ENCODE measurements at regions not wholly inside any gene's neighbourhood (a gene's known extent, or its start where the extent isn't known, plus 50 kb on each side); places are given as distances from the start of the nearest gene placed in this dataset.

GRCh38 chr9:90464978-90465377, 177.6 kb downstream of the DIRAS2 start:
- Histone ChIP-seq H3K4me3 (ENCODE audit: control insufficient read depth in 2 of 3, extremely low read depth in 1 of 3, insufficient read depth in 2 of 3, low read depth in 1 of 3, low read length in 3 of 3) (no peak overlapping the region), H3K9me3 (ENCODE audit: control insufficient read depth, low read depth, low read length) (no peaks in the 10 kb centered on the region), H3K9me1 (ENCODE audit: control insufficient read depth, extremely low read depth, insufficient read depth, low read length) (no peaks in the 10 kb centered on the region), H3K36me3 (ENCODE audit: control insufficient read depth in 2 of 2, extremely low read depth in 1 of 2, insufficient read depth in 2 of 2, low read length in 2 of 2) (no peaks in the 10 kb centered on the region), H4K20me1 (ENCODE audit: control insufficient read depth, extremely low read depth, insufficient read depth, low read length) (no peaks in the 10 kb centered on the region), H3K79me2 (ENCODE audit: control insufficient read depth, insufficient read depth, low read length) (no peaks in the 10 kb centered on the region), H3K27ac (ENCODE audit: control insufficient read depth, insufficient read depth, low read length) (no peak overlapping the region), H3K27me3 (ENCODE audit: control insufficient read depth, extremely low read depth, insufficient read depth, low read length) (peaks cover 2% of the 10 kb centered on the region), H2AFZ (ENCODE audit: control insufficient read depth, low read length) (no peak overlapping the region), H3K4me2 (ENCODE audit: control insufficient read depth, extremely low read depth, insufficient read depth, low read depth, low read length) (no peak overlapping the region), H3K9ac (ENCODE audit: control insufficient read depth, extremely low read depth, insufficient read depth, low read length) (no peak overlapping the region), H3K4me1 (ENCODE audit: control insufficient read depth, extremely low read depth, insufficient read depth, low read length) (no peaks in the 10 kb centered on the region)
- TF ChIP-seq EZH2 (IDR thresholded peaks at IDR 0.05; ENCODE audit: low read length): no peak
- TF ChIP-seq CTCF (optimal IDR thresholded peaks at IDR 0.05 in 1 of 3, IDR thresholded peaks at IDR 0.05 in 1 of 3, conservative IDR thresholded peaks at IDR 0.05 in 1 of 3; ENCODE audit: extremely low read depth in 1 of 3, insufficient read depth in 2 of 3, low read length in 3 of 3): no peak
- FAIRE-seq (no peak), DNase-seq (ENCODE audit: low read depth, low spot score) (no peak)
- dilution Hi-C loops (cut with MboI; ENCODE audit: extremely low pct_ligation_motif_present, low sequenced_read_pairs): no loop called here

- H3K4me3 ChIP-seq (ENCODE audit: control insufficient read depth in 2 of 3, extremely low read depth in 1 of 3, insufficient read depth in 2 of 3, low read depth in 1 of 3, low read length in 3 of 3): no peak overlapping the region
- H3K36me3 ChIP-seq (ENCODE audit: control insufficient read depth in 2 of 2, extremely low read depth in 1 of 2, insufficient read depth in 2 of 2, low read length in 2 of 2): no peaks in the 10 kb centered on the region
- no peaks in the 10 kb centered on the region for H3K9me1 ChIP-seq (ENCODE audit: control insufficient read depth, extremely low read depth, insufficient read depth, low read length)
- dilution Hi-C loops (cut with MboI; ENCODE audit: extremely low pct_ligation_motif_present, low sequenced_read_pairs): no loop called here
- no peak for TF ChIP-seq CTCF (optimal IDR thresholded peaks at IDR 0.05 in 1 of 3, IDR thresholded peaks at IDR 0.05 in 1 of 3, conservative IDR thresholded peaks at IDR 0.05 in 1 of 3; ENCODE audit: extremely low read depth in 1 of 3, insufficient read depth in 2 of 3, low read length in 3 of 3)
- peaks cover 2% of the 10 kb centered on the region for H3K27me3 ChIP-seq (ENCODE audit: control insufficient read depth, extremely low read depth, insufficient read depth, low read length)
- no peak overlapping the region for H3K9ac ChIP-seq (ENCODE audit: control insufficient read depth, extremely low read depth, insufficient read depth, low read length)
- DNase-seq (ENCODE audit: low read depth, low spot score) (no peak), FAIRE-seq (no peak)
- H4K20me1 ChIP-seq (ENCODE audit: control insufficient read depth, extremely low read depth, insufficient read depth, low read length): no peaks in the 10 kb centered on the region
- no peak overlapping the region for H2AFZ ChIP-seq (ENCODE audit: control insufficient read depth, low read length)
- no peaks in the 10 kb centered on the region for H3K4me1 ChIP-seq (ENCODE audit: control insufficient read depth, extremely low read depth, insufficient read depth, low read length)
- no peak overlapping the region for H3K27ac ChIP-seq (ENCODE audit: control insufficient read depth, insufficient read depth, low read length)
- H3K79me2 ChIP-seq (ENCODE audit: control insufficient read depth, insufficient read depth, low read length): no peaks in the 10 kb centered on the region
- H3K4me2 ChIP-seq (ENCODE audit: control insufficient read depth, extremely low read depth, insufficient read depth, low read depth, low read length): no peak overlapping the region
- H3K9me3 ChIP-seq (ENCODE audit: control insufficient read depth, low read depth, low read length): no peaks in the 10 kb centered on the region
Observed at GRCh38 chr9:90466441-90466840, 176.2 kb downstream of the DIRAS2 start.

Measured in keratinocyte (primary cell).